Activated CD4-positive, alpha-beta memory T cell treated with anti-CD3 and anti-CD28 coated beads, Interleukin-2, amount 10 ng/mL, durations not matched to agents 7 days and 5 days (primary cell): ENCODE measurements at regions not wholly inside any gene's neighbourhood (a gene's known extent, or its start where the extent isn't known, plus 50 kb on each side); places are given as distances from the start of the nearest gene placed in this dataset.
A peak's percentile ranks its signal among the peaks of the same experiment; 100 is the strongest.

Experiments
- CTCF ChIA-PET: fragments of 350-600 bp; sonication (Branson Sonifier 250); formaldehyde crosslinking; loops from one replicate; lab custom pipeline; 2021; ENCODE audit warnings: antibody characterized with exemption, inconsistent platforms; lab: Charles Lee
- POLR2A ChIA-PET: fragments of 350-600 bp; sonication (Branson Sonifier 250); formaldehyde crosslinking; loops from one replicate; lab custom pipeline; 2021; ENCODE audit warnings: antibody characterized with exemption; lab: Charles Lee
- DNase-seq: peaks from one replicate; pipeline ENCODE4 v3.0.0-alpha.2; 2020
- H3K27ac Mint-ChIP-seq: one replicate; pipeline ENCODE4 v1.8.0; 2021; ENCODE audit warnings: mild to moderate bottlenecking, mixed read lengths
- H3K27me3 Mint-ChIP-seq: one replicate; pipeline ENCODE4 v1.8.0; 2021; ENCODE audit warnings: mixed read lengths
- H3K36me3 Mint-ChIP-seq: one replicate; pipeline ENCODE4 v1.8.0; 2021; ENCODE audit warnings: low read depth, mixed read lengths
- H3K4me1 Mint-ChIP-seq: one replicate; pipeline ENCODE4 v1.8.0; 2021; ENCODE audit warnings: mixed read lengths
- H3K4me3 Mint-ChIP-seq: one replicate; pipeline ENCODE4 v1.8.0; 2021; ENCODE audit warnings: mild to moderate bottlenecking, mixed read lengths
- H3K9me3 Mint-ChIP-seq: one replicate; pipeline ENCODE4 v1.8.0; 2021; ENCODE audit warnings: mixed read lengths

- DNase-seq: no peak
- ChIA-PET CTCF (no interaction called here), POLR2A (no interaction called here)
- Mint-ChIP-seq H3K36me3 (no peaks in the 10 kb centered on the region), H3K4me1 (peaks cover 19% of the 10 kb centered on the region), H3K9me3 (no peaks in the 10 kb centered on the region), H3K27me3 (peaks cover 55% of the 10 kb centered on the region), H3K27ac (no peak overlapping the region), H3K4me3 (no peak overlapping the region)
Observed at GRCh38 chr5:77853353-77853907, 77.3 kb upstream of the TBCA start.

- DNase-seq: no peak
- Mint-ChIP-seq H3K4me1 (peaks cover 19% of the 10 kb centered on the region), H3K4me3 (peak overlapping the region; percentile 49), H3K36me3 (no peaks in the 10 kb centered on the region), H3K9me3 (no peaks in the 10 kb centered on the region), H3K27me3 (peaks cover 58% of the 10 kb centered on the region), H3K27ac (no peak overlapping the region)
- CTCF ChIA-PET: no interaction called here
- POLR2A ChIA-PET: no interaction called here
Observed at GRCh38 chr5:77852514-77853352, 76.6 kb upstream of the TBCA start.

- peaks cover 61% of the 10 kb centered on the region for H3K27me3 Mint-ChIP-seq
- DNase-seq: no peak
- H3K27ac Mint-ChIP-seq: no peak overlapping the region
- no peaks in the 10 kb centered on the region for H3K9me3 Mint-ChIP-seq
- no peaks in the 10 kb centered on the region for H3K36me3 Mint-ChIP-seq
- peak overlapping the region; percentile 49 for H3K4me3 Mint-ChIP-seq
- CTCF ChIA-PET: no interaction called here
- H3K4me1 Mint-ChIP-seq: peaks cover 19% of the 10 kb centered on the region
- POLR2A ChIA-PET: no interaction called here
Observed at GRCh38 chr5:77852068-77852513, 76.0 kb upstream of the TBCA start.

GRCh38 chr5:77851176-77852067 lies 75.3 kb upstream of the TBCA start:
- Mint-ChIP-seq H3K27ac (no peak overlapping the region), H3K36me3 (no peaks in the 10 kb centered on the region), H3K9me3 (no peaks in the 10 kb centered on the region), H3K4me3 (peak overlapping the region; percentile 51), H3K4me1 (peaks cover 19% of the 10 kb centered on the region), H3K27me3 (peaks cover 60% of the 10 kb centered on the region)
- no peak for DNase-seq
- POLR2A ChIA-PET: no interaction called here
- CTCF ChIA-PET: no interaction called here

- no peak for DNase-seq
- peak overlapping the region; percentile 15 for H3K4me3 Mint-ChIP-seq
- ChIA-PET POLR2A (no interaction called here), CTCF (no interaction called here)
- peaks cover 19% of the 10 kb centered on the region for H3K4me1 Mint-ChIP-seq
- H3K27me3 Mint-ChIP-seq: peaks cover 60% of the 10 kb centered on the region
- no peaks in the 10 kb centered on the region for H3K9me3 Mint-ChIP-seq
- H3K36me3 Mint-ChIP-seq: no peaks in the 10 kb centered on the region
- H3K27ac Mint-ChIP-seq: no peak overlapping the region
Observed at GRCh38 chr5:77850536-77851175, 74.5 kb upstream of the TBCA start.

GRCh38 chr5:77849308-77849900 lies 73.3 kb upstream of the TBCA start:
- H3K4me1 Mint-ChIP-seq: peaks cover 20% of the 10 kb centered on the region
- no peak overlapping the region for H3K4me3 Mint-ChIP-seq
- peaks cover 65% of the 10 kb centered on the region for H3K27me3 Mint-ChIP-seq
- no peaks in the 10 kb centered on the region for H3K9me3 Mint-ChIP-seq
- POLR2A ChIA-PET: no interaction called here
- H3K27ac Mint-ChIP-seq: no peak overlapping the region
- CTCF ChIA-PET: no interaction called here
- H3K36me3 Mint-ChIP-seq: no peaks in the 10 kb centered on the region
- no peak for DNase-seq

- H3K27me3 Mint-ChIP-seq: peaks cover 66% of the 10 kb centered on the region
- CTCF ChIA-PET: no interaction called here
- no peak overlapping the region for H3K4me3 Mint-ChIP-seq
Observed at GRCh38 chr5:77847814-77848290, 71.7 kb upstream of the TBCA start.

GRCh38 chr5:77847129-77847460 lies 71.0 kb upstream of the TBCA start:
- POLR2A ChIA-PET: no interaction called here
- Mint-ChIP-seq H3K36me3 (no peaks in the 10 kb centered on the region), H3K27me3 (peaks cover 64% of the 10 kb centered on the region), H3K27ac (no peak overlapping the region), H3K4me1 (peaks cover 13% of the 10 kb centered on the region), H3K4me3 (no peak overlapping the region), H3K9me3 (no peaks in the 10 kb centered on the region)
- no peak for DNase-seq
- CTCF ChIA-PET: no interaction called here

More at GRCh38 chr5:77847814-77848290, 71.7 kb upstream of the TBCA start:
- POLR2A ChIA-PET: no interaction called here
- Mint-ChIP-seq H3K9me3 (no peaks in the 10 kb centered on the region), H3K27ac (no peak overlapping the region), H3K36me3 (no peaks in the 10 kb centered on the region), H3K4me1 (peaks cover 19% of the 10 kb centered on the region)
- no peak for DNase-seq

- no peaks in the 10 kb centered on the region for H3K36me3 Mint-ChIP-seq
- H3K4me1 Mint-ChIP-seq: peaks cover 11% of the 10 kb centered on the region
- POLR2A ChIA-PET: no interaction called here
- no peak overlapping the region for H3K27ac Mint-ChIP-seq
- DNase-seq: no peak
- peaks cover 64% of the 10 kb centered on the region for H3K27me3 Mint-ChIP-seq
- no peaks in the 10 kb centered on the region for H3K9me3 Mint-ChIP-seq
- H3K4me3 Mint-ChIP-seq: no peak overlapping the region
- CTCF ChIA-PET: interaction anchor here (0.8 kb wide), 1 partner anchor 16 kb away, joined by 3 read pairs; no protein-coding TSS in a partner anchor
Observed at GRCh38 chr5:77846422-77847128, 70.4 kb upstream of the TBCA start.

- no peak overlapping the region for H3K4me3 Mint-ChIP-seq
- ChIA-PET CTCF (no interaction called here), POLR2A (interaction anchor here (0.7 kb wide), 1 partner anchor 170 kb away, joined by 3 read pairs; no protein-coding TSS in a partner anchor)
- H3K27me3 Mint-ChIP-seq: peaks cover 59% of the 10 kb centered on the region
- no peak for DNase-seq
- H3K27ac Mint-ChIP-seq: no peak overlapping the region
- H3K36me3 Mint-ChIP-seq: no peaks in the 10 kb centered on the region
- H3K9me3 Mint-ChIP-seq: no peaks in the 10 kb centered on the region
- H3K4me1 Mint-ChIP-seq: peaks cover 3% of the 10 kb centered on the region
Observed at GRCh38 chr5:77845324-77845646, 69.1 kb upstream of the TBCA start.

GRCh38 chr5:77844623-77845323 lies 68.6 kb upstream of the TBCA start:
- Mint-ChIP-seq H3K9me3 (no peaks in the 10 kb centered on the region), H3K27ac (no peak overlapping the region), H3K27me3 (peaks cover 54% of the 10 kb centered on the region), H3K4me3 (no peak overlapping the region), H3K36me3 (no peaks in the 10 kb centered on the region), H3K4me1 (peaks cover 3% of the 10 kb centered on the region)
- POLR2A ChIA-PET: no interaction called here
- DNase-seq: no peak
- CTCF ChIA-PET: no interaction called here

- H3K4me1 Mint-ChIP-seq: peaks cover 3% of the 10 kb centered on the region
- DNase-seq: no peak
- H3K4me3 Mint-ChIP-seq: no peak overlapping the region
- H3K27ac Mint-ChIP-seq: no peak overlapping the region
- CTCF ChIA-PET: interaction anchor here (0.5 kb wide), 1 partner anchor 213 kb away, joined by 3 read pairs; no protein-coding TSS in a partner anchor
- H3K9me3 Mint-ChIP-seq: no peaks in the 10 kb centered on the region
- peaks cover 52% of the 10 kb centered on the region for H3K27me3 Mint-ChIP-seq
- no peaks in the 10 kb centered on the region for H3K36me3 Mint-ChIP-seq
- POLR2A ChIA-PET: no interaction called here
Observed at GRCh38 chr5:77844373-77844622, 68.2 kb upstream of the TBCA start.
